ENCODE measurements at regions not wholly inside any gene's neighbourhood (a gene's known extent, or its start where the extent isn't known, plus 50 kb on each side); places are given as distances from the start of the nearest gene placed in this dataset.

DNA sequence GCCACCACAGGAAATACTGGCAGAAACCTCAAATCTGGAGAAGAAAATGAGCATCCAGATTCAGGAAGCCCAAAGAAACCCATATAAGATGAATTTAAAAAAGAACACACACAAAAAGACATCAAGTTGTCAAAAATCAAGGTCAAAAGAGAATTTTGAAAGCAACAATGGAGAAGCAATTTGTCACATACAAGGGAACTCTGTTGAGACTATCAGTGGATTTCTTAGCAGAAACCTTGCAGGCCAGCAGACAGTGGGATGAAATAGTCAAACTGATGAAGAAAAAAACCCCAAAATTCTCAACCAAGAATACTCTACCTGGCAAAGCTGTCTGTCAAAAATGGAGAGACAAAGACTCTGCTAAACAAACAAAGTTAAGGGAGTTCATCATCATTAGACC lies 272.6 kb downstream of the ADCYAP1 start:
- H3K9ac ChIP-seq (ENCODE audit: low read length in 3 of 3) = no peak overlapping the region
- intact Hi-C loops (cut with DNase I) = loop anchor here (10.0 kb wide), 1 partner anchor 58 kb away; no protein-coding TSS in a partner anchor

DNA sequence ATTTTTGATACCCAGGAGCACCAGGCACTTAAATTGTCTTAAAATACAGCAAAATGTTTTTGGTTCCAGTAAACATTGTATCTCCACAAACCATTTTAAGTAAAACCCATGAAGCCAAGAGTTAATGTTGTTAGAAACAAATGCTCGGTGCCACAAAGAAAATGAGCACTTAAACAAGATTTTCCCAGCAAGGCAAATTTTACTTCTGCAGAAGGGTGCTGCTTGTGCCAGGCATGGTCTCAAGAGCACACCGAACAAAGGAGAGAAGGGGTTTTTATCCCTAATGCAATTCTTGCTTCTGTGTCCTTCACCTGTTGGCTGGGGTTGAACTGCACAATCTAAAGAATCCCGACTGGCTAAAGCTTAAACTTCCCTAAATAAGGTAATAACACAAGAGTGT lies 286.7 kb downstream of the ADCYAP1 start:
- H3K4me3 ChIP-seq (ENCODE audit: low read length in 3 of 3) = no peak overlapping the region
- intact Hi-C loops (cut with DNase I) = no loop called here
- TF ChIP-seq, protein P1, sequence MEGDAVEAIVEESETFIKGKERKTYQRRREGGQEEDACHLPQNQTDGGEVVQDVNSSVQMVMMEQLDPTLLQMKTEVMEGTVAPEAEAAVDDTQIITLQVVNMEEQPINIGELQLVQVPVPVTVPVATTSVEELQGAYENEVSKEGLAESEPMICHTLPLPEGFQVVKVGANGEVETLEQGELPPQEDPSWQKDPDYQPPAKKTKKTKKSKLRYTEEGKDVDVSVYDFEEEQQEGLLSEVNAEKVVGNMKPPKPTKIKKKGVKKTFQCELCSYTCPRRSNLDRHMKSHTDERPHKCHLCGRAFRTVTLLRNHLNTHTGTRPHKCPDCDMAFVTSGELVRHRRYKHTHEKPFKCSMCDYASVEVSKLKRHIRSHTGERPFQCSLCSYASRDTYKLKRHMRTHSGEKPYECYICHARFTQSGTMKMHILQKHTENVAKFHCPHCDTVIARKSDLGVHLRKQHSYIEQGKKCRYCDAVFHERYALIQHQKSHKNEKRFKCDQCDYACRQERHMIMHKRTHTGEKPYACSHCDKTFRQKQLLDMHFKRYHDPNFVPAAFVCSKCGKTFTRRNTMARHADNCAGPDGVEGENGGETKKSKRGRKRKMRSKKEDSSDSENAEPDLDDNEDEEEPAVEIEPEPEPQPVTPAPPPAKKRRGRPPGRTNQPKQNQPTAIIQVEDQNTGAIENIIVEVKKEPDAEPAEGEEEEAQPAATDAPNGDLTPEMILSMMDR (IDR thresholded peaks at IDR 0.05; ENCODE audit: borderline replicate concordance, extremely low read depth, insufficient read depth) = no peak
- H3K36me3 ChIP-seq (ENCODE audit: control insufficient read depth in 2 of 3, insufficient read depth in 3 of 3, low read length in 3 of 3) = no peaks in the 10 kb centered on the region
- no peak overlapping the region for H3K27ac ChIP-seq (ENCODE audit: low read depth in 2 of 2, low read length in 2 of 2)
- DNase-seq = no peak
- H3K9me3 ChIP-seq (ENCODE audit: control insufficient read depth in 2 of 3, insufficient read depth in 1 of 3, low read length in 3 of 3) = peaks cover 0 to 7% (median 5%) of the 10 kb centered on the region in 3 donors
- no peaks in the 10 kb centered on the region for H3K27me3 ChIP-seq (ENCODE audit: control insufficient read depth, insufficient read depth, low read length)
- no peak for FAIRE-seq
- no peaks in the 10 kb centered on the region for H3K4me1 ChIP-seq (ENCODE audit: control insufficient read depth in 2 of 3, insufficient read depth in 2 of 3, low read depth in 1 of 3, low read length in 3 of 3)
- H3K9ac ChIP-seq (ENCODE audit: low read length in 3 of 3) = no peak overlapping the region

More for the DNA sequence above, 272.6 kb downstream of the ADCYAP1 start:
- Histone ChIP-seq H3K9me3 (ENCODE audit: control insufficient read depth in 2 of 3, insufficient read depth in 1 of 3, low read length in 3 of 3) (peaks cover 0 to 4% (median 0%) of the 10 kb centered on the region in 3 donors), H3K27me3 (ENCODE audit: control insufficient read depth, insufficient read depth, low read length) (no peaks in the 10 kb centered on the region), H3K4me1 (ENCODE audit: control insufficient read depth in 2 of 3, insufficient read depth in 2 of 3, low read depth in 1 of 3, low read length in 3 of 3) (no peaks in the 10 kb centered on the region), H3K4me3 (ENCODE audit: low read length in 3 of 3) (no peak overlapping the region), H3K27ac (ENCODE audit: low read depth in 2 of 2, low read length in 2 of 2) (no peak overlapping the region), H3K36me3 (ENCODE audit: control insufficient read depth in 2 of 3, insufficient read depth in 3 of 3, low read length in 3 of 3) (no peaks in the 10 kb centered on the region)
- DNase-seq (no peak), FAIRE-seq (no peak)
- TF ChIP-seq, protein P1 (IDR thresholded peaks at IDR 0.05; ENCODE audit: borderline replicate concordance, extremely low read depth, insufficient read depth) = no peak

DNA sequence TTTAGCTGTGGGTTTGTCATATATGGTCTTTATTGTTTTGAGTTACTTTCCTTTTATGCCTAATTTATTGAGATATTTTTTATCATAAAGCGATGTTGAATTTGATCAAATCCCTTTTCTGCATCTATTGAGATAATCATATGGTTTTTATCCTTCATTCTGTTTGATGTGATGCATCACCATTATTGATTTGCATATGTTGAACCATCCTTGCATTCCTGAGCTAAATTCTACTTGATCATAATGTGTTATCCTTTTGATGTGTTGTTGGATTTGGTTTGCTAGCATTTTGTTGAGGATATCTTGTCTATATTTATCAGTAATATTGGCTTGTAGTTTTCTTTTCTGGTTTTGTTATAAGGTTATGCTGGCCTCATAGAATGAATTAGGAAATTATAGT lies 308.5 kb downstream of the ADCYAP1 start:
- no peak overlapping the region for H3K9ac ChIP-seq (ENCODE audit: low read length in 3 of 3)
- H3K9me3 ChIP-seq (ENCODE audit: control insufficient read depth in 2 of 3, insufficient read depth in 1 of 3, low read length in 3 of 3) = peaks cover 0 to 3% (median 2%) of the 10 kb centered on the region in 3 donors
- intact Hi-C loops (cut with DNase I) = no loop called here
- no peak overlapping the region for H3K4me3 ChIP-seq (ENCODE audit: low read length in 3 of 3)
- H3K27me3 ChIP-seq (ENCODE audit: control insufficient read depth, insufficient read depth, low read length) = no peaks in the 10 kb centered on the region
- H3K4me1 ChIP-seq (ENCODE audit: control insufficient read depth in 2 of 3, insufficient read depth in 2 of 3, low read depth in 1 of 3, low read length in 3 of 3) = no peaks in the 10 kb centered on the region
- TF ChIP-seq, protein P1 (IDR thresholded peaks at IDR 0.05; ENCODE audit: borderline replicate concordance, extremely low read depth, insufficient read depth) = no peak
- no peak overlapping the region for H3K27ac ChIP-seq (ENCODE audit: low read depth in 2 of 2, low read length in 2 of 2)
- H3K36me3 ChIP-seq (ENCODE audit: control insufficient read depth in 2 of 3, insufficient read depth in 3 of 3, low read length in 3 of 3) = no peaks in the 10 kb centered on the region
- DNase-seq = no peak
- FAIRE-seq = no peak

DNA sequence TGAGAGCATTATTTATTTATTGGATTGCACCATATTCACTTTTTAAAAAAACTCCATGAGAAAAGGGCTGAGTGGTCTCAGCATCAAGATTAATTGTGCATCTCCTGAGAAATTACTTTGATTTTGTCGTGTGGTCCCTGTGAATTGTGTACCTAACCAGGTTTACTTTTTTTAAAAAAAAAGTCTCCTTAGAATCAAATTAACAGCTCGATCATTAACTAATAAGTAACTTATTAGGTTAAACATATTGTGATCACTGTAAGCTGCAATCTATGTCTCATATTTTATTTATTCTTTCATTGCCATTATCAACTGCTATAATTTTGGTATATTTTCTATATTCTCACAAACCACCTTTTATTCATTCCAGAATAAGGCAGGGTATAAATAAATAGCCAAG lies 318.2 kb downstream of the ADCYAP1 start:
- Histone ChIP-seq H3K27me3 (ENCODE audit: control insufficient read depth, insufficient read depth, low read length) (no peaks in the 10 kb centered on the region), H3K4me3 (ENCODE audit: low read length in 3 of 3) (no peak overlapping the region), H3K27ac (ENCODE audit: low read depth in 2 of 2, low read length in 2 of 2) (no peak overlapping the region), H3K9me3 (ENCODE audit: control insufficient read depth in 2 of 3, insufficient read depth in 1 of 3, low read length in 3 of 3) (no peaks in the 10 kb centered on the region), H3K36me3 (ENCODE audit: control insufficient read depth in 2 of 3, insufficient read depth in 3 of 3, low read length in 3 of 3) (no peaks in the 10 kb centered on the region), H3K4me1 (ENCODE audit: control insufficient read depth in 2 of 3, insufficient read depth in 2 of 3, low read depth in 1 of 3, low read length in 3 of 3) (no peaks in the 10 kb centered on the region), H3K9ac (ENCODE audit: low read length in 3 of 3) (no peak overlapping the region)
- TF ChIP-seq, protein P1 (IDR thresholded peaks at IDR 0.05; ENCODE audit: borderline replicate concordance, extremely low read depth, insufficient read depth) = no peak
- FAIRE-seq (no peak), DNase-seq (no peak)
- intact Hi-C loops (cut with DNase I) = no loop called here

Data from kidney (tissue), 13 donors.